Uterus (tissue), 3 donors: ENCODE measurements at regions not wholly inside any gene's neighbourhood (a gene's known extent, or its start where the extent isn't known, plus 50 kb on each side); places are given as distances from the start of the nearest gene placed in this dataset.

Experiments
- DNase-seq, 2 donors: peaks; one replicate each; pipeline ENCODE4 v3.0.0-alpha.2; 2019 to 2020
- H3K27ac ChIP-seq, 2 donors: fragments of 200-600 bp; sonication (generic); 1 replicate in 1 of 2; 2 replicates in 1 of 2; pipeline ENCODE4 v1.5.1; 2016 to 2018
- H3K27me3 ChIP-seq, 2 donors: fragments of 200-600 bp; sonication (generic); one replicate each; pipeline ENCODE4 v1.5.1; 2018 to 2019; ENCODE audit warnings: control low read depth in 1 of 2
- H3K36me3 ChIP-seq, 2 donors: fragments of 200-600 bp; sonication (generic); one replicate each; pipeline ENCODE4 v1.5.1; 2019; ENCODE audit warnings: control low read depth in 1 of 2
- H3K4me1 ChIP-seq, 2 donors: fragments of 200-600 bp; sonication (generic); one replicate each; pipeline ENCODE4 v1.5.1; 2018 to 2019; ENCODE audit warnings: control low read depth in 1 of 2
- H3K4me3 ChIP-seq, 2 donors: fragments of 200-600 bp; sonication (generic); 1 replicate in 1 of 2; 2 replicates in 1 of 2; pipeline ENCODE4 v1.5.1; 2018 to 2019; ENCODE audit warnings: mild to moderate bottlenecking in 1 of 2
- H3K9me3 ChIP-seq, 2 donors: fragments of 200-600 bp; sonication (generic); one replicate each; pipeline ENCODE4 v1.5.1; 2019; ENCODE audit warnings: control low read depth in 1 of 2
- CTCF ChIP-seq, 4 experiments: fragments of 200-600 bp in 2 of 4; fragments of 450-650 bp in 2 of 4; sonication (generic) in 2 of 4; IDR thresholded peaks; one replicate each; pipeline ENCODE4 v1.5.1; 2016 to 2019; ENCODE audit warnings: antibody characterized with exemption in 4 of 4, mild to moderate bottlenecking in 2 of 4, moderate library complexity in 1 of 4
- POLR2A ChIP-seq, 2 donors: fragments of 450-650 bp; IDR thresholded peaks; one replicate each; pipeline ENCODE4 v1.6.1; 2016; ENCODE audit warnings: antibody characterized with exemption in 2 of 2, mild to moderate bottlenecking in 1 of 2, moderate library complexity in 1 of 2
- intact Hi-C: fragments of 100-400 bp; cut with DNase I; formaldehyde crosslinking; loops from one replicate; pipeline ENCODE4 v1.15.1; 2023; ENCODE audit warnings: low total_unique reads
- donor health status: DM: yes; HTN: yes; CAD: no.

GRCh38 chr2:163463411-163463810, 272.4 kb downstream of the FIGN start:
- H3K27me3 ChIP-seq, result no peaks in the 10 kb centered on the region
- H3K27ac ChIP-seq, result no peak overlapping the region
- intact Hi-C loops, result no loop called here
- TF ChIP-seq POLR2A (IDR thresholded peaks at IDR 0.05), result no peak
- no peak for TF ChIP-seq CTCF (IDR thresholded peaks at IDR 0.05)
- no peaks in the 10 kb centered on the region for H3K9me3 ChIP-seq
- H3K4me3 ChIP-seq, result no peak overlapping the region
- no peaks in the 10 kb centered on the region for H3K4me1 ChIP-seq
- no peak for DNase-seq
- no peaks in the 10 kb centered on the region for H3K36me3 ChIP-seq

- no peak for TF ChIP-seq CTCF (IDR thresholded peaks at IDR 0.05)
- TF ChIP-seq POLR2A (IDR thresholded peaks at IDR 0.05), result no peak
- Histone ChIP-seq H3K9me3 (no peaks in the 10 kb centered on the region), H3K4me1 (no peaks in the 10 kb centered on the region), H3K27me3 (no peaks in the 10 kb centered on the region), H3K36me3 (no peaks in the 10 kb centered on the region), H3K4me3 (no peak overlapping the region), H3K27ac (no peak overlapping the region)
- DNase-seq, result no peak
- intact Hi-C loops, result no loop called here
These were observed 272.8 kb downstream of the FIGN start for GRCh38 chr2:163462993-163463392.

- H3K36me3 ChIP-seq, result no peaks in the 10 kb centered on the region
- no peak for TF ChIP-seq POLR2A (IDR thresholded peaks at IDR 0.05)
- no peak for TF ChIP-seq CTCF (IDR thresholded peaks at IDR 0.05)
- no peaks in the 10 kb centered on the region for H3K4me1 ChIP-seq
- H3K9me3 ChIP-seq, result no peaks in the 10 kb centered on the region
- intact Hi-C loops, result no loop called here
- DNase-seq, result no peak
- H3K4me3 ChIP-seq, result no peak overlapping the region
- no peak overlapping the region for H3K27ac ChIP-seq
- no peaks in the 10 kb centered on the region for H3K27me3 ChIP-seq
These were observed 275.8 kb downstream of the FIGN start for GRCh38 chr2:163459986-163460385.

- Histone ChIP-seq H3K27ac (no peak overlapping the region), H3K36me3 (no peaks in the 10 kb centered on the region), H3K27me3 (no peaks in the 10 kb centered on the region), H3K4me3 (no peak overlapping the region), H3K4me1 (no peaks in the 10 kb centered on the region), H3K9me3 (no peaks in the 10 kb centered on the region)
- intact Hi-C loops, result no loop called here
- DNase-seq, result no peak
- TF ChIP-seq CTCF (IDR thresholded peaks at IDR 0.05) (no peak), POLR2A (IDR thresholded peaks at IDR 0.05) (no peak)
These were observed 278.7 kb downstream of the FIGN start for GRCh38 chr2:163456953-163457743.

GRCh38 chr2:163455815-163456214, 280.0 kb downstream of the FIGN start:
- TF ChIP-seq POLR2A (IDR thresholded peaks at IDR 0.05) (no peak), CTCF (IDR thresholded peaks at IDR 0.05) (no peak)
- intact Hi-C loops, result no loop called here
- Histone ChIP-seq H3K27me3 (no peaks in the 10 kb centered on the region), H3K9me3 (no peaks in the 10 kb centered on the region), H3K27ac (no peak overlapping the region), H3K36me3 (no peaks in the 10 kb centered on the region), H3K4me1 (no peaks in the 10 kb centered on the region), H3K4me3 (no peak overlapping the region)
- DNase-seq, result no peak
